NCI-H2107 (cell line): ENCODE measurements at regions not wholly inside any gene's neighbourhood (a gene's known extent, or its start where the extent isn't known, plus 50 kb on each side); places are given as distances from the start of the nearest gene placed in this dataset.
A peak's percentile ranks its signal among the peaks of the same experiment; 100 is the strongest.

Experiments used
- DNase-seq: peaks from one replicate; lab custom pipeline; 2025; lab: John Stamatoyannopoulos, UW

DNA sequence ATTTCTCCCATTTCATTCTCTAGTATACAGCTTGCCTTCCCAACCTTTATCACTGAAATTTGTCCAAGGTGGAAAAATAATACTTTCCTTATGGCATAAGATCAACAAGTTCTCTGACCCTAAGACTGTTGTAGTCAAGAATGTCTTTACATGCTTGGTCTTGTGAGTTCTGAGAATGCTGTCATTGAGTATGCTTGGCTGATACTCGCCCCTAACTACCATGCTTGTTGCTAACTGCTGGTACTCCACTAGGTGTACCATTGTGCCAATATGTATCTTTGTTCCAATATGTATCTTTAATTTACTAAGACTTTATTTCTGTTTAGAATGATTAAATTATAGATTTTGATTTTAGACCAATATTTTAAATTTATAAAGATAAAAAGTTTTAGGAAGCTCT is 796.4 kb downstream of the PCDH7 start:
- DNase-seq, result no peak

DNA sequence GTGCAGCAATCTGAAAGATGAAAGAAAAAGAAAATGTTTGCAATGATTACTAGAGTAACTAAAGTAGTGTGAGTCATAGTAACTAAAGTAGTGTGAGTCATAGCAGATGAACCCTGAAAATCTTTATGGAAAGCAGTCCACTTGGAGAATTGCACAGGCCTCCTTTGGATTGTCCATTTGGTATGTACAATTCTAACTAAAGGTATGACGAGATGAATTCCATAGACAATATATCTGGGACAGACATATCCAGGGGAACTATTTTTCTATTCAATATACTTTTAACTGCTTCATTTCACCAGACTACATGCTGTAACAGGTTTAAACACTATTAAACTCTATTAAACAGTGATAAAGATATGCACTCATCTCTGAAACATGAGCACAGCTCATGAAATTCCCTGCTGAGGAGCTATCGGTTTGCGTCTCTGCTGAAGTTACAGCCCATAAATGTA is 798.7 kb downstream of the PCDH7 start:
- no peak for DNase-seq

DNA sequence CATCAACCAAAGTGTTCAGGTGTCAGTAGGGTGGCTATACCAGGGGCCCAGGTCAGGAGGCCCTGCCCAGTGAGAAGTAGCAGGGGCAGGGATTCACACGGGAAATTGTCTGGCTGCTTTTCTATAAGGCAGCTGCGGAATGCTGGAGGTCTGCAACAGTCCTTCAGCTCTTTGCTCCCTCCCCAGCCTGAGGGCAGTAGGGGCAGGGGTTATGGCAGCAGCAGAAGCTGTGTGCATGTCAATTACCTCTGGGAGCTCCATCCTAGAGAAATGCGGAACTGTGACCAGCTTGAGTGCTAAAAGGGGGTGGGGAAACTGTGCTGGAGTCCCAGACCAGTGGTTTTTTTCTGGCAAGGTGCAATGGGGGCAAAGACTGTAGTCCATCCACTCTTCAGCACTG is 810.4 kb downstream of the PCDH7 start:
- no peak for DNase-seq

DNA sequence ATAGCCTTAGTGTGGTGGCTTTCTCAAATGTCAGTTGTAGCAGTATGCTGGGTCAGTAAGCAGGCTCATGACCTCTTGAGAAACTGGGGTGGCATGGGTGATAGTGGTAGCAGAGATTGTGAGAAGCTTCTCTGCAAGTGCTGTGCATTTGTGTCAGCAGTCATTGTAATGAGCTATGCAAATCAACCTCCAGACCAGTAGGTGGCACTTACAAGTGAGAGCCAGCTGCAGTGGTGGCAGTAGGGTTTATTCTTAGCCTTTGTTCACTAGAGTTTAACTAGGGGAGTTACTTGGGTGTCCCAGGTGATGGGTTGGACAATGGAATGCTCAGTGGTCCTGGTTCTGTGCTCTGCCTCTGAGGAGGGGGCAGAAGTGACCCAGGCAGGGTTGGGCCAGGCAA is 818.7 kb downstream of the PCDH7 start:
- DNase-seq, result no peak

DNA sequence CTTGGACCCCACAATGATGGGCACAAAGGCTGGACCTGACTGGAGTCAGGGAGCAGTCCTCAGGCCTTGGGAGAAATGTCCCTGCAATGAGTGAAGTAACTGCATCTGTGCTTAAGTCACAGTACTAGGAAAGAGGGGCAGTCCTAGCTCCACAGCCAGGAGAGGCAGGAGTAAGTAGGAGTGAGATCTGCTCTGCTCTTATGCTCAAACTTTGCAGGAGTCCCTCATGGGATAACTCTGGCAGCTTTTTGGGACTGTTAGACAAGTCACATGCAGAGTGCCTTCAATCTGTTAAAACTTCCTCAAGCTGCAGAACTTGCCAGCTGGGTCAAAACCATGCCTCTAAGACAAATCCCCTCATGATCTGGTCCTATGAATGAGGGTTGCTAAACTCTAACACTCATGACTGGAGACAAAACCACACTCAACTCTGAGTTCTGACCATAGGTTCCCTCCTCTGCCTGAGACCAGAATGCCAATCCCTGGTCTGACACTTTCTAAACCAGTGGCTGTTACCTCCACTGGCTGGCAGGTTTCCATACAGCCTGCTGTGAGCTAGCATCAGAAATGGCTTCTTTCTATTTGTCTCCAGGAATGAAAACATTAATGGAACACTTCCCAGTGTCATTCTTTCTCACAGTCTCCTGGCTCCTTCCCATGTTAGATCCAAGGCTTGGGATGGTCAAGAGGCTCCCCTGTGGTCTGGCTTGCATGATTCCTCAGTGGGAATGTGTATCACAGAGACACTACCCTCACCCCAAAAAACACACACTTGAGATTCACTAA is 819.3 kb downstream of the PCDH7 start:
- no peak for DNase-seq

DNA sequence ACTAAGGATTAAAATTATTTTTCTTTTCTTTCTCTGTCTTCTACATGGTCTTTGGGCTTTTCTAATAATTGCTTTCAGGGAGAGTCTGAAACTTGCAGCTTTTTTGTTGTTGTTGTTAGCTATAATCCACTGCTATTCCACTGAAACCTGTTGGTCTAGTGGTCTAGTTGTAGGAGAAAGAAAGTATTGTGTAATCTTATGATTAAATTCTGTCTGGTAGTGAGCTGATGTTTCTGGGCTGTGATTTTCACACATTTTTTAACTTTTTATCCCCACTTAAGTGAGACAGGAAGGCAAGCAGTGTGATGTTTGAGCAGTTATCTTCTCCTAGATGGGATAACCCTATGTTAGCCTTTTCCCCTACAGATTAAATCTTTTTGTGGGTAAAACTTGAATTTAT is 825.2 kb downstream of the PCDH7 start:
- no peak for DNase-seq

DNA sequence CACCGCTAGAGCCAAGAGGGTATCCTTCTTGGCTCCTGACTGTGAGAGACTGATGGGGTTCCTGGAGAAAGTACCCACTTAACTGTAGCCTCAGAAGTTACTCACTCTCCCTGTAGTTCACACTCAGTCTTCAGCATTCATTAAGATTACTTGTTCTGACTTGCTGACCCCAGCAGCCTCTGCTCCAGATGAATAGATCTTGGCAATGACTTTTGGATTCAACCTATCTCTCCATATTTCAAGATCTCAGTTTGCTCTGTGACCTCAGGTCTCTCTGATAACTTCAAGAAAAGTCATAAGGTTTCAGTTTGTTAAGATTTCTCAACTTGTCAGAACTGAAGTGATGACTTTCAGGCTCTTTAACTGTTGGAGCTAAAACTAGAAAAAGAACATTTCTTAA is 825.6 kb downstream of the PCDH7 start:
- DNase-seq, result no peak

DNA sequence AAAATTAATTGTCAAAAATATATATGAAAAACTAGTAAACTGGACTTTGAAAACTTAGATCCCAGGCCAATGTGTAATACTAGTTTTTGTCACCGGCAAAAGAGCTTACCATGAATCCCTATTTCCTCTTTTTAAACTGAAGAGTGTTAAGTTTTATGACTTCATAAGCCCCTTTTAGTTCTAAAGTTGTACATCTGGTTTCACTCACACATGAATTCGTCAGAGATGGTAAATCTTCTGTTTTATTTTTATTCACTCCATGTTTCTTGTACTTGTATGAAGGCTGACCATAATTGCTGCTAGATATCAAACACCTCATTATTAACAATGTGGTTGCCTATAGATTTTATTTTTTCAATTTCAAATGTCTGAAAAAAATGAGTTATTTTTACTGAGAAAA is 827.9 kb downstream of the PCDH7 start:
- no peak for DNase-seq

DNA sequence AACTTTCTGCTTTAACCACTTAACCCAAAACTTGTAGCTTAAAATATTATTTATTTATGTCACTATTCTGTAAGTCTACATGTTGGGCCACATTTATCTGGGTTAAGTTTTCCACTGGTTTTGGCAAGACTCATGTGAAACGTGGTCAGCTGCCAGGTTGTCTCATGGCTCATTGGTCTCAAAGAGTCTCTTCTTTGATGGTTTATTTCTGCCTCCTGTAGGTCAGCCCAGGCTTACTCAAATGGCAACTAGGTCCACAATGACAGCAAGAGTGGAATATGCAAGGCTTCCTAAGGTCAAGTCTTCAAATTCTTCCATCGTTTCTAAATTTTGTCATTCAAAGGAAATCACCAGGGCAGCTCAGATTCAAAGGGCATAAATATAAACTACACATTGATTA is 828.7 kb downstream of the PCDH7 start:
- DNase-seq, result no peak

DNA sequence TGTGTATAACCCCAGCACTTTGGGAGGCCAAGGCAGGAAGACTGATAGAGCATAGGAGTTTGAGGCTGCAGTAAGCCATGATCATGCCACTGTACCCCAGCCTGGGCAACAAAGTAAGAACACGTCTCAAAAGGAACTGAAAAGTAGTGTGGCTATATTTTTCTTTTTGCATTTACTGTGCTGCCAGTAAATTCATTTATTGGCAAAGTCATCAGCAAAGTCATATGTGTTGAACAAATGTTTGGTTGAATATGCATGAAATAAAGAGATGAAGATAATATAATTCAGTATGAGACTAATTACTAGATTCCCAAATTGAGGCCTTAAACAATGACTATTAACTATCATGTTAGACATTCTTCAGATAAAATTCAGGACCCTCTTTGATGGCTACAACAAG is 829.1 kb downstream of the PCDH7 start:
- no peak for DNase-seq

DNA sequence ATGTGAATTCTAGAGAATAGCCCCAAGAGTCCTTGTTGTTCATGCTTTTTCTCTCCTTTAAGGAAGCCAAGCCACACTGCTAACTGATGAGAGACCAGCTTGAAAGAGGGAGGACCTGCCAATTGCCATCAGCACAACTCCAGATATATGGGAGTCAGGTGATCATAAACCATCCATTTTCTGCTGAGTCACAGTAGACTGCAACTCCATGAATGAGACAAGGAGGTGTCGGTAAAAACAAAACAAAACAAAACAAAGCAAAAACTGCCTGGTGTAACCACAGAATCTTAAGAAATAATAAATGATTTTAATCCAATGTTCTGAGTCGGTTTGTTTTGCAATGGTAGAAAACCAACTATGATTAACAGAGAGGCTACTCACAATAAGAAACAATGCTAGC is 837.3 kb downstream of the PCDH7 start:
- no peak for DNase-seq

DNA sequence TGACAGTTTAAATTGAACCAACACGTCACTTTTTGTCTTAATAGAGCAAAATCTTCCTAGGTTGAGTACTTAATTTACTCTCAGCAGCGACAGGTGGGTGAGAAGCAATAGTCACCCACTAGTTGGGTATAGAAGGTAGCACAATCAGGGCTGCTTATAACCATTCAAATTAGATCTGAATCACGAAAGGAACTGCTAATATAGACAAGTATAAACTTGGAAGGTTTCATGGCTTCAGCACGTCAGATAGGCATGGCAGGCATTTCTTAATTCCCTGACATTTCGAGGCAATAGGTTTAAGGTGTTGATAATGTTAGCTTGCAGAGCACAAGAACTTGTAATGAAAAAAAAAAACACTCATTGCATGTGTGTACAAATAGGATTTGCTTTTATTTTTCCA is 853.4 kb downstream of the PCDH7 start:
- no peak for DNase-seq

DNA sequence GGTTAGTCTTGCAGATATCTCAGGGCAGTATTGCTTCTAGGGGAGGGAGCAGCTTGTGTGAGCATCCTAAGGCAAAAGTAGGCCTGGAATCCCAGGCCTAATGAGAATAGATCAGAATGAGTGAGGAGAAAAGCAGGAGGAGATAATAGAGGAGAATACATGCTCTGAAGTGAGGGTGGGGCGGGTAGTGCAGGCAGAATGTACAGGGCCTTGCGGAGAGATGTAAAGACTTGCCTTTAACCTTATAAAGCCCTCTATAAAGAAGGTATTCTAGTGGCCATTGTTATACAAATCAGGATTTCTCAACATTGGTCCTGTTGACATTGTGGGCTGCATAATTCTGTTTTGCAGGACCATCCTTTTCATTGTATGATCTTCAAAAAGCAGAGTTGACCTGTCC is 855.3 kb downstream of the PCDH7 start:
- DNase-seq, result no peak

DNA sequence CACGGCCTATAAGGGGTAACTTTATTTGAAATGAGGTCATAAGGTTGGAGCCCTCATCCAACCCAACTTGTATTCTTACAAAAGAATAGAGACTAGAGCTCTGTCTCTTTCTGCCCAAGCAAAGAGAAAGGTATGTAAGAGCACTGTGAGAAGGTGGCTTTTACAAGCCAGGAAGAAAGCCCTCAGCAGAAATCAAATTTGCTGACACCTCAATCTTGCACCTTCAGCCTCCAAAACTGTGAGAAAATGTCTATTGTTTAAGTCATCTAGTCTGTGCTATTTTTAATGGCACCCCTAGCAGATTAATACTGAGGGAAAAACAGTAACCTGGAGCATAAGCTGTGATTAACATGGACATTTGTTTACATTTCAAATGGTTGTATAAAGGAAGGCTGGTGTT is 860.7 kb downstream of the PCDH7 start:
- DNase-seq, result no peak

DNA sequence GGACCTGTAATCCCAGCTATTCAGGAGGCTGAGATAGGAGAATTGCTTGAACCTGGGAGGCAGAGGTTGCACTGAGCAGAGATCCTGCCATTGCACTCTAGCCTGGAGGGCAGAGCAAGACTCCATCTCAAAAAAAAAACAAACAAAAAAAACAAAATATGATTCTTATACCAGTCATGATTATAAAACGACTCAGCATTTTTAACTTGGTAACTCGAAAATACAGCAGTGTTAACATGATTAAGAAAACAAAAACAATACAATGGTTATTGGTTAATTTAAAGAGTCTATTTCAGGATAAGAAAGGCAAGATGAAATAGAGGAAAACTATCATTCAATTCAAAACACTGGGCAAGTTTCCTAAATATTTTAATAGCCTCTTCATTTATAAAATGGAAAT is 865.3 kb downstream of the PCDH7 start:
- DNase-seq, result no peak

DNA sequence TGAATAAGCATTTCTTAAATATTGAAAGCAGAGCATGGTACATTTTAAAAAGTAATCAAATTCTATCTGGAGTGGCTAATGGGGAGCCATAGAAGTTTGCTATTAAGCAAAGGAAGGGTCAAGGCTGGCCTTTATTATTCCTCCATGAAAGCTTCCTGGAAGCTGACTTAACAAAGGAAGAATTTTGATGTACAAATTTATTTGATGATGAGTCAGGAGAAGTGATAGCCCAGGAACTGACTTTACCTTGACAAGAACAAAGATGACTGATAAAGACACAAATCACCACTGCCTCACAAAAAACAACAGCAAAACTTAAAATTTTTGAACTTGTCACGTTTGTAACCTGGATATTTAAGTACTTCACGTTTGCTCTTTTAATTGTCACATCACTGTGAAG is 872.1 kb downstream of the PCDH7 start:
- no peak for DNase-seq

DNA sequence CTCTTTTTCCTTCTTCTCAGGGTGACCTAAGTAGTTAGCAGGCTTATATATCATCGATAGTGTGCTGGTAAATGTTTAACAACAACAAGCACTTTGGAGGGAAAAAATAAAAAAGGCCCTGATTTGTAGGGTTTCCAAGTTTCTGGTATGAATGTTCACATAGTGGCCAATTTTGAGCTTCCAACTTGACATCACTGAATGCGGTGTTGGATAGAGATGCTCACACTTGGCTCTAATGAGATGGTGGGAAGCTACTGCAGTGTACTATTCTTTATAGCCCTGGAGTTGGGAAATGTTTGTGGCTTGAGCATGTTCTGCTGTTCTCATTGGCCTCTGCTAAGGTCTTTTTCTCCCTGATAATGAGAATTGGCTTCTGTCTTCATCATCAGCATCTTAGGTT is 875.3 kb downstream of the PCDH7 start:
- no peak for DNase-seq

DNA sequence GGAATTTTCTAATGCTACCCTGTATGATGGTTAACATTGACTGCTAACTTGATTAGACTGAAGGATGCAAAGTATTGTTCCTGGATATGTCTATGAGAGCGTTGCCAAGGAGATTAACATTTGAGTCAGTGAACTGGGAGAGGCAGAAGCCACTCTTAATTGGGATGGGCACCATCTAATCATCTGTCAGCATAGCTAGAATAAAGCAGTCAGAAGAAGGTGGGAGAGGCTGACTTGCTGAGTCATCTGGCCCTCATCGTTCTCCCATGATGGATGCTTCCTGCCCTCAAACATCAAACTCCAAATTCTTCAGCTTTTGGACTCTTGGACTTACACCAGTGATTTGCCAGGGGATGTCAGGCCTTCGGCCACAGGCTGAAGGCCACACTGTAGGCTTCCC is 878.5 kb downstream of the PCDH7 start:
- no peak for DNase-seq

DNA sequence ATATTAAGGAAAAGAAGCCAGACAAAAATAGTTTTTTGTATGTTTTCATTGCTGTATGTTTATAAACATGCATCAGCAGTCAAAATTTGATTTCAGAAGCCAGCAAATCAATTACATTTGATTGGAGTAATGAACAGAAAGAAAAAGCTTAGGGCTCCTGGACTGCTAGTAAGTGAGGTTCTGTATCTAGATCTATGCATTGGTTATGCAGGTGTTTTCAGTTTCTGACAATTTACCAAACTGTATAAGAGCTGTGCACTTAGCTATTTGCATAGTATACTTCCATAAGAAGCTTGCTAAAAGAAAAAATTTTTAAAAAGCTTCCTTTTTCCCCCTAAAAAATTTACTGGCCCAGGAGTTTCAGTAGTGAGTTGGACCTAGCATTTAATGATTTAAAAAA is 881.6 kb downstream of the PCDH7 start:
- DNase-seq, result no peak

DNA sequence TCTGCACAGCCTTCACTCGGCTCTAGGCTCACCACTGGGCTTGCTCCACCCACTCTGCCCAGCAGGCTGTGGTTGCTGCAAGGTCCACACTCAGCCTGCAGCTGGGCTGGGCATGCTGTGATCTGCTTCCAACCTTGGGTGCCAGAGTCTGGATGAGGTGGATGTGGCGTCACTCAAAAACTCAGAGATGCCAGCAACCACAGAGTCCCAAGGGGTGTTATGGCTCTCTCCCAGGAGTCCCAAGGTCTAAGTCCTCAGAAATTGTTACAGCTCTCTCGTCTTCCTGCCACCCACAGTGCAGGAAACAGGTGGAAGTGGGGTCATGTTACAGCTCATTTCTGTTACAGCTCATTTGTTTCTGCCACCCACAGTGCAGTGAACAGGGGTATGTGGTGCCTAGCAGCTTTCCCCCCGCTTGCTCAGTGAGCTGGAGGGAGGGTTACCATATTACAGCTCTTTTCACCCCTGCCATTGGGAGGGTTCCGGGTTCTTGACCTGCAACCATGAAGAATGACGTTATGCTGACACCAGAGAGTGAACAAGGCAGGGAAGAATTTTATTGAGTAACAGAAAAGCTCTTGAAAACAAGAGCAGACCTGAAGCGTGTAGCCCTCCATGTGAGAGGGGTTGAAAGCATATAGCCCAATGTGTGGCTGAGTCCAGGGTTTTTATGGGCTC is 893.9 kb downstream of the PCDH7 start:
- peak; percentile 42 for DNase-seq

DNA sequence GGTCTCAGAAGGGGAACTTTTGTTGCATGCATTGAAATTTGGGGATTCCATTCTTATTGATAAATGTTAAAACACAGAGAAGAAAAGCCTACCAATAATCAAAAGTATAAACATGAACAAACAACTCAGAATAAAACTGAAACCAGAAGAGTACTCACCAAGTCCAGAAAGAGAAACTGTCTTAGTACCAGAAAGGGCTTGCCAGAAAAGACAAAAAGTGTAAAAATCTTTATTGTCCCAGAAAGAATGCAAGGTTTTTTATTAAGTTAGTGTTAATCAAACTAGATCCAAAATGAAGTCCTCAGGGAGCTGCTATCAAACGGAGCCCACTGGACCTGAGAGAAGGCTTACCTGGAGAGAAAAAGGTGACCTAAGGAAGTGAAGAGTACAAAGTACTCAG is 897.5 kb downstream of the PCDH7 start:
- no peak for DNase-seq

DNA sequence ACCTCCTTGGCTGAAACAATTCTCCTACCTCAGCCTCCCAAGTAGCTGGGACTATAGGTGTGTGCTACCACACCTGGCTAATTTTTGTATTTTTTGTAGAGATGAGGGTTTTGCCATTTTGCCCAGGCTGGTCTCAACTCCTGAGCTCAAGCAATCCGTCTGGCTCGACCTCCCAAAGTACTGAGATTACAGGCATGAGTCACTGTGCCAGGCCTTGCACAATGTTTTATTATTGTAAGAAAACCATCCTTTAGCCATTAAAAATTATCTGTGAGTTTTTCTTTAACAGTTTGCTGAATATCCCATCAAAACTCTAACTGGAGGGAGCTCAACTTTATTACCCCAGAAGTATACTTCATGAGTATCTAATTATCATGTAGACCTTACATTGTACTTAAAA is 900.3 kb downstream of the PCDH7 start:
- no peak for DNase-seq

DNA sequence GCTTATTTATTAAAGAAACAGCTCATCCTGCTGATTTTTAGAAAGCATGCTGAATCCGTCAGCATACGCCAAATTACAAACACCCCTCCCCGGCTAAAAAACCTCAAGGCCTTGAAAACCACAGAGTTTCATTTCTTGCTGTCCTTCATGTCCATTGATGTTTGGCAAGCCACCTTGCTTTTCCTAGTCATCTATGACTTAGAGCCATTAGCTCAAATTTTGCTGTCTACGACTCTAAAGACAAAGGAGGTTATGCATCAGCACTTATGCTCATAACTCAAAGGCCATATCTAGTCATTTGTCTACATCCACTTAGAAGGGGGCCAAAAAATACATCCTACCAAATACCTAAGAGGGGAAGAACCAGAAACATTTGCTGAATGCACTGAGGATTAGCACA is 925.1 kb downstream of the PCDH7 start:
- DNase-seq, result no peak

DNA sequence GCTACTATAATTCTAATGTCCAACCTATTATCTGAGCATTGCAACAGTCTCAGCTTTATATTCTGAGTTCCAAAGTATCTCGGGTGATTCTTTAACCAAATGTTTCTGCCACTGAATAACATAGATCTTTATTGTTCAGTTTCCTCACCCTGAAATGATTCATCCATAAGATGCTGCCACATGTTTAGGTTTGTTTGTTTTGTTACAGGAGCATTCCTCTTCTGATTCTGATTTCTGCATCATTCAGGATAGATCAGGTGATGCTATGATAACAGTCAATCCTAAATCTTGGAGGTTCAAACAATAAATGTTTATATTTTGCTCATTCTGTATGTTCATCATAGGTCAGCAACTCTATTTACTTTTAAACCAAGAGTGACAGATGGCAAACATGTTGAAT is 927.6 kb downstream of the PCDH7 start:
- no peak for DNase-seq
